K562 (cell line): ENCODE measurements at regions not wholly inside any gene's neighbourhood (a gene's known extent, or its start where the extent isn't known, plus 50 kb on each side); places are given as distances from the start of the nearest gene placed in this dataset.

ENCODE experiments used
- ATAC-seq: fragments of 200-7000 bp; cut with Tn5 transposase; 3 replicates; pipeline ENCODE4 v1.9.1; 2020; ENCODE audit warnings: moderate library complexity
- BruUV-seq: library from RNA; stranded (reverse); fragments of 400-500 nt; replicated peaks from 2 replicates; lab custom pipeline; 2021; lab: Mats Ljungman, UMichigan
- CTCF ChIA-PET: fragments of 300-600 bp; formaldehyde crosslinking; extraction: SDS; loops from one replicate; lab custom pipeline; 2021; ENCODE audit warnings: low intra/inter-chr PET ratio; lab: Yijun Ruan, JAX
- POLR2A ChIA-PET: fragments of 300-600, 350-650 bp; sonication (Branson Sonifier 250); formaldehyde crosslinking; extraction: SDS; loops from one replicate; lab custom pipeline; 2021; ENCODE audit warnings: antibody characterized with exemption, inconsistent platforms; lab: Yijun Ruan, JAX
- DNase-seq, 4 experiments: peaks; one replicate each; pipeline versions ENCODE4 v3.0.0 to v3.0.0-alpha.2; 2011 to 2018; ENCODE audit warnings: low spot score in 3 of 4, mixed read lengths in 3 of 4; ENCODE audit errors: extremely low read depth in 1 of 4
- FAIRE-seq: peaks from 2 replicates; lab custom pipeline; 2011; peaks lifted over from hg19 to GRCh38; lab: Jason Lieb, UNC
- H2AFZ ChIP-seq: 2 replicates; pipeline ENCODE4 v1.6.0; 2011; ENCODE audit warnings: low read depth, low read length, control low read depth, inconsistent platforms
- H3K27ac ChIP-seq: fragments of 200-600 bp; 3 replicates; pipeline ENCODE4 v1.8.0; 2011; ENCODE audit warnings: low read depth, mild to moderate bottlenecking, control low read depth, inconsistent platforms, low read length, moderate library complexity, mixed read lengths; ENCODE audit errors: extremely low read depth
- H3K27me3 ChIP-seq, 2 experiments: fragments of 300-600 bp in 1 of 2; 2 replicates in 1 of 2; 3 replicates in 1 of 2; pipeline versions ENCODE4 v1.6.0 to v1.8.0; 2011; ENCODE audit warnings: inconsistent platforms in 2 of 2, low read length in 2 of 2, mild to moderate bottlenecking in 1 of 2, mixed read lengths in 1 of 2, moderate library complexity in 1 of 2; ENCODE audit not compliant: control insufficient read depth in 2 of 2, insufficient read depth in 2 of 2
- H3K36me3 ChIP-seq: fragments of 300-600 bp; 3 replicates; pipeline ENCODE4 v1.8.0; 2011; ENCODE audit warnings: mild to moderate bottlenecking, low read length, inconsistent platforms; ENCODE audit not compliant: control insufficient read depth, insufficient read depth
- H3K4me1 ChIP-seq, 2 experiments: fragments of 200-600 bp in 1 of 2; replicated peaks in 1 of 2; 2 replicates in 1 of 2; 3 replicates in 1 of 2; pipeline versions ENCODE4 v1.5.1 to v1.8.0; 2011; ENCODE audit warnings: inconsistent platforms in 2 of 2, low read length in 2 of 2, mild to moderate bottlenecking in 1 of 2, mixed read lengths in 1 of 2, moderate library complexity in 1 of 2; ENCODE audit not compliant: control insufficient read depth in 2 of 2, insufficient read depth in 2 of 2
- H3K4me2 ChIP-seq: 2 replicates; pipeline ENCODE4 v1.6.1; 2011; ENCODE audit warnings: low read length, control low read depth, inconsistent platforms, mixed read lengths; ENCODE audit not compliant: insufficient read depth
- H3K4me3 ChIP-seq: fragments of 200-600 bp; sonication (generic), shearing (Covaris generic); 2 replicates; pipeline ENCODE4 v1.5.1; 2016; ENCODE audit warnings: control low read depth, inconsistent platforms
- H3K79me2 ChIP-seq: fragments of 200-600 bp; 3 replicates; pipeline ENCODE4 v1.8.0; 2011; ENCODE audit warnings: low read length, inconsistent platforms; ENCODE audit not compliant: control insufficient read depth, insufficient read depth
- H3K9ac ChIP-seq, 2 experiments: 2 replicates each; pipeline versions ENCODE4 v1.6.0 to v1.6.1; 2011; ENCODE audit warnings: low read depth in 2 of 2, low read length in 2 of 2, control low read depth in 1 of 2, inconsistent platforms in 1 of 2, mild to moderate bottlenecking in 1 of 2, mixed read lengths in 1 of 2; ENCODE audit not compliant: insufficient read depth in 1 of 2
- H3K9me1 ChIP-seq: one replicate; pipeline ENCODE4 v1.6.0; 2011; ENCODE audit warnings: inconsistent platforms, mild to moderate bottlenecking, low read length, moderate library complexity; ENCODE audit not compliant: control insufficient read depth, insufficient read depth
- H3K9me3 ChIP-seq: replicated peaks from 2 replicates; pipeline ENCODE4 v1.5.1; 2011; ENCODE audit warnings: low read depth, low read length, inconsistent platforms; ENCODE audit not compliant: control insufficient read depth, insufficient read depth
- H4K20me1 ChIP-seq: replicated peaks from 2 replicates; pipeline ENCODE4 v1.6.1; 2011; ENCODE audit warnings: low read length, inconsistent platforms, mixed read lengths; ENCODE audit not compliant: control insufficient read depth, insufficient read depth
- KDM4B ChIP-seq, 2 experiments: fragments of 450-650 bp in 1 of 2; sonication (generic) in 1 of 2; IDR thresholded peaks; 2 replicates each; pipeline ENCODE4 v1.6.1; 2016 to 2017; ENCODE audit warnings: borderline replicate concordance in 2 of 2, antibody characterized with exemption in 1 of 2, low read depth in 1 of 2, mild to moderate bottlenecking in 1 of 2
- NUFIP1 ChIP-seq: fragments of 450-650 bp; IDR thresholded peaks from 2 replicates; pipeline ENCODE4 v1.6.1; 2018; ENCODE audit not compliant: partially characterized antibody
- PHB ChIP-seq: fragments of 250-450 bp; sonication (Bioruptor Pico); IDR thresholded peaks from 2 replicates; pipeline ENCODE4 v1.5.0; 2021
- PPARD ChIP-seq: fragments of 250-450 bp; sonication (Bioruptor Pico); IDR thresholded peaks from 2 replicates; pipeline ENCODE4 v1.8.0; 2022; ENCODE audit warnings: inconsistent platforms, mild to moderate bottlenecking, moderate library complexity
- SLC30A9 ChIP-seq: fragments of 250-450 bp; sonication (Bioruptor Pico); IDR thresholded peaks from 2 replicates; pipeline ENCODE4 v1.8.0; 2022; ENCODE audit warnings: mild to moderate bottlenecking, moderate library complexity
- ZSCAN32 ChIP-seq: fragments of 450-650 bp; formaldehyde crosslinking; IDR thresholded peaks from 2 replicates; pipeline ENCODE4 v1.4.0; 2020; ENCODE audit warnings: mild to moderate bottlenecking, moderate library complexity
- WGBS: fragments of 100-300 bp; shearing (Covaris generic); methylation state at CpG from one replicate; pipeline ENCODE4 v1.1.6; 2016; ENCODE audit warnings: low coverage, mixed read lengths; ENCODE audit not compliant: insufficient coverage; ENCODE audit errors: missing lambda C conversion rate; 5-methylcytosine and 5-hydroxymethylcytosine counted together
- in situ Hi-C: fragments of 300-500 bp; cut with MboI; formaldehyde crosslinking; loops from 4 replicates; pipeline ENCODE4 v1.15.0; 2018; ENCODE audit warnings: inconsistent platforms, mixed read lengths
- intact Hi-C: fragments of 100-400 bp; cut with micrococcal nuclease; formaldehyde crosslinking; loops from 2 replicates; pipeline ENCODE4 v1.14.2; 2022

- no peak overlapping the region for H3K9ac ChIP-seq
- no peaks in the 10 kb centered on the region for H3K36me3 ChIP-seq
- intact Hi-C loops, result no loop called here
- H3K4me1 ChIP-seq, result no peaks in the 10 kb centered on the region
- no peak overlapping the region for H2AFZ ChIP-seq
- H4K20me1 ChIP-seq, result no peaks in the 10 kb centered on the region
- no peaks in the 10 kb centered on the region for H3K79me2 ChIP-seq
- no peaks in the 10 kb centered on the region for H3K27me3 ChIP-seq
- 0% methylated on average over 1 of the region's 1 CpG for WGBS
- no peak for TF ChIP-seq ZSCAN32 (CRISPR knock-in tag)
- no peak for TF ChIP-seq PHB
- TF ChIP-seq PPARD (CRISPR knock-in tag), result no peak
- TF ChIP-seq SLC30A9, result no peak
- CTCF ChIA-PET, result no interaction called here
- ATAC-seq, result no peak
- no peak overlapping the region for H3K4me3 ChIP-seq
- POLR2A ChIA-PET, result no interaction called here
- no peaks in the 10 kb centered on the region for H3K9me1 ChIP-seq
- no peak overlapping the region for H3K27ac ChIP-seq
- no peak for DNase-seq
- no peak for FAIRE-seq
- BruUV-seq, result no TSS peak
- in situ Hi-C loops, result no loop called here
- H3K9me3 ChIP-seq, result no peaks in the 10 kb centered on the region
- no peak overlapping the region for H3K4me2 ChIP-seq
Observed at GRCh38 chr3:7871003-7871560, 630.5 kb upstream of the LMCD1 start.

- intact Hi-C loops (no loop called here), in situ Hi-C loops (no loop called here)
- H4K20me1 ChIP-seq, result no peaks in the 10 kb centered on the region
- H3K9me3 ChIP-seq, result no peaks in the 10 kb centered on the region
- no peak overlapping the region for H3K4me2 ChIP-seq
- H3K9ac ChIP-seq, result no peak overlapping the region
- TF ChIP-seq KDM4B (IDR thresholded peaks at IDR 0.05; ENCODE audit: borderline replicate concordance in 2 of 2, low read depth in 1 of 2), result no peak
- TF ChIP-seq NUFIP1, result no peak
- POLR2A ChIA-PET, result no interaction called here
- no peak overlapping the region for H3K4me3 ChIP-seq
- no peaks in the 10 kb centered on the region for H3K27me3 ChIP-seq
- no peaks in the 10 kb centered on the region for H3K79me2 ChIP-seq
- no peaks in the 10 kb centered on the region for H3K36me3 ChIP-seq
- FAIRE-seq, result no peak
- no peaks in the 10 kb centered on the region for H3K4me1 ChIP-seq
- H3K27ac ChIP-seq, result no peak overlapping the region
- CTCF ChIA-PET, result no interaction called here
- DNase-seq, result no peak
- BruUV-seq, result no TSS peak
- no peak for ATAC-seq
- no peaks in the 10 kb centered on the region for H3K9me1 ChIP-seq
- 7% methylated on average over 1 of the region's 1 CpG for WGBS
- no peak overlapping the region for H2AFZ ChIP-seq
Observed at GRCh38 chr3:7874116-7874515, 627.5 kb upstream of the LMCD1 start.
